Caki2 (cell line): ENCODE measurements at regions not wholly inside any gene's neighbourhood (a gene's known extent, or its start where the extent isn't known, plus 50 kb on each side); places are given as distances from the start of the nearest gene placed in this dataset.

Experiments
- DNase-seq: peaks from one replicate; pipeline ENCODE4 v3.0.0-alpha.2; 2015; ENCODE audit warnings: low read depth
- in situ Hi-C: cut with HindIII; loops from 2 replicates; pipeline ENCODE4 v1.10.0; 2016; ENCODE audit warnings: low sequenced_read_pairs, low pct_unique_long_range_greater_than_20kb, mixed read lengths

DNA sequence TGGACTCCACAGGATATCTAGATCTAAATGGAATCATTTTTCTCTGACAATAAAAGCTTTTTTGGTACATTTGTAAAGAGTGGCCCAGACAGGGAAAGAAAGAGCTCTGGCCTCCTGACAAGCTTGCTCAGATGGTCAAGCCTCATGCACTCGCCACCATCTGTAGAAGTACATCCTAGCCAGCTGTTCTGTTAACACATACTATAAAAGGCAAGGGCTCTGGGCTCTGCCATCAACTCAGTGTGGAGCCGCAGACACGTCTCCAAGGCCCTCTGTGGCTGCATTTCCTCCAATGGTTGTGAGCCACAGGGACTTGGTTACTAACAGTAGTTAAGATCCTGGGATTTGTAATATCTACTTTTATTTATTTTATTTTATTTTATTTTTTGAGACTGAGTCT lies 70.8 kb upstream of the KDM7A start:
- in situ Hi-C loops: no loop called here
- DNase-seq: no peak

DNA sequence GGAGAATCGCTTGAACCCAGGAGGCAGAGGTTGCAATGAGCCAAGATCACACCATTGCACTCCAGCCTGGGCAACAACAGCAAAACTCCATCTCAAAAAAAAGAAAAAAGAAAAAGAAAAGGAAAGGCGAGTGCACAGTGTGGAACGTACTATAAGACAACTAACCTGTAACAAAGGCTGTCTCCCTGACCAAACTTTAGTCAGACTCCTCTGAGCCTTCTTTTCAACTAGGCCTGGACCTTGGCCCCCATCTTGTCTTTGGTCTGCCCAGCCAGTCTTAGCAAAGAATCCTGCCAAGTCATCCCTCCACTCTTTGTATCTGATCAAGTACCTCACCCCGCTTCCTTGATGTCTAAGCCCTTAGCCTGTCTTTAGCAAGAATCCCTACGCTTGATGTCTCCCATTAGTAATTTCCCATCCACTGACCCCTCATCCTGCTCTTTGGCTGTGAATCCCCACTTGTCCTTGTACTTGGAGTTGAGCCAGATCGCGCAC lies 68.9 kb upstream of the KDM7A start:
- DNase-seq: no peak
- in situ Hi-C loops: no loop called here

DNA sequence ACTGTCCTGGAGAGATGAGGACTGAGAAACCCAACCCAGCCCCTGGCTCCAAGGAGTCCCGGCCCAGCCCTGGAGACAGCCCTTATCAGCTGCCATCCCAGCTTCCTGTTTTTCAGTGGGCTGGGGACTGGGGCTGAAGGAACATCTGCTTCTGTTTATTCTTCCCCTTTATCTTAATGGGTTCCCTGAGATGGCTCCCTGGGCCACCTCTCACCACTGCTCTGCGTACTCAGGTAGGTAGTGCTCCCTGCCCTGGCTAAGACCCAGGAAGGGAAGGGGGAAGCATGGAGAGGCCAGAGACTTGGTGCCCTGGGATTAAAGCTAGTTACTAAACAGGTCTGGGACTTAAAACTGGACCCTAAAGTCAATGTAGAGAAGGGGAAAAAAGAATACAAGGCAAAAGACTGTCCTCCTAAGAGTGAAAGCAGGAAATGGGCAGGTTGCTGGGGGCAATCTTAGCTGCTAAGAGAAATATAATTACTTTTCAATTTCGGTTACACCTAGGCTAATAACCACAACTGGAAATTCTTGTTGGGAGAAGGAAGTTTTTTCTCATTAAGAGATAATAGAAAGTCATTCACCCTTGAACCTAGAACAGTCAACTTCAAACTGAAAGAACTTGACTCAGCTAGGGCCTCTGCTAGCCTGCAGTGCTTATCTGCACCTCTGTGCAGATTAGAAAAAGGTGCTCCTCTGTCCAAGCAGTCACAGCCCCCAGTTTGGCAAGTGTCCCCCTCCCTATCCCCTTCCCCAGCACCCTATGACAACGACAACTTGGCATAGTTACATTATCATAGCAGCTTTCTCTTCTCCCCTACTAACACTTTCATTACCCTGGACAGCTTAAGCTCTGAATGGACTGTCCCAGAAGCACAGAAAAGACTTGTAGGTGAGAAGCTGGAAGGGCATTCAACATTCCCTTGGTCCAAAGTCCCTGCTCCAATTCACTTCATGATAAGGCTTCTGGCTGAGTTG lies 65.6 kb upstream of the KDM7A start:
- DNase-seq: no peak
- in situ Hi-C loops: no loop called here

DNA sequence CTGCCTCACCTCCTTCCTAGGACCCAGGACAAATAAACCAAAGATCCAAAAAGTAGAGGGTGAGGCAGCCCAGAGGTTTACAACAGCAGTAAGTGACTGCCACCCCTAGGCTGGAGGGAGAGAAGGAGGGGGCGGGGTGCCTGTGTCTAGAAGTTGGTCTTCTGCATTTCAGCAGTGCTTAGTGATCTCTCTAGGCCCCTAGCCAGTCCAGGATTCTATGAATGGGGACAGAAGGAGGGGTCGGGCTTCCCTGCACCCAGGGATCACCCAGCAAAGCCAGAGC lies 62.8 kb upstream of the KDM7A start:
- no peak for DNase-seq
- in situ Hi-C loops: no loop called here

DNA sequence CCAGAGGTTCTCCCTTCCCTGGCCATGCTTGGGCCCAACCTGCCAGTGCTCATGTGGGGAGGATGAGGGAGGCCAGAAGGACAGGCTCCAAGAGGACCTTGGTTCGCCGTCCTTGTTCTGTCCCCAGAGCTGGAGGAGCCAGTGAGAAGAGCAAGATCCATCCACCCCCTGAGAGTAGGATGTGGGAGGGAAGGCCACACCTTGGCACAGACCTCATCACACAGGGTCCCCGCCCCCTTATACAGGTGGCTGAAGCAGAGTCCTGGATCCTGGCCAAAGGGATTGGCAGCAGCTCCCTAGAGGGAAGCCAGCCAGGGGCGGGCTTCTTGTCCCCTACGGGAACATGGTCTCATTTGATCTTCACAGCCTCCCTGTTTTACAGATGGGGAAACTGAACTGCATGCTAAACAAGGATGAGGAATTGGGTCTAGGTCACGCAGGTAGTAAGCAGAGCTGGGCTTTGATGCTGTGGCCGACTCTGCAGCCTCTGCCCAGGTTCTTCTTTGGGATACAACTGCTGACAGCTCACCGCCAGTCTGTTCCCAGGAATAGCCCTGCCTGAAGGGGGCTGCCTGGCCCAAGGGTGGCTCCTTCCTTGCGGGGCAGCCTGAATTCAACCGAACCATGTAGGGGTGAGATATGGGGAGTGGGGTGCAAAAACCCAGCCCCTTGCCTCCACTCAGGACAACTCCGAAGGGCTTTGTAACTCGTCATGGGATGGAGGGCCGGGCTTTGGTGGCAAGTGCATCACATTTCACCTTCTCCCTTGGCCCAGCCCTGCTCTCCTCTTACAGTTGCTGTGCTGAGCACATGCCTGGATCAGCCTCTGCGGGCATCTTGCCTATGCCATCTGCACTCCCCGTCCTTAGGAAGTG lies 62.2 kb upstream of the KDM7A start:
- no peak for DNase-seq
- in situ Hi-C loops: no loop called here

DNA sequence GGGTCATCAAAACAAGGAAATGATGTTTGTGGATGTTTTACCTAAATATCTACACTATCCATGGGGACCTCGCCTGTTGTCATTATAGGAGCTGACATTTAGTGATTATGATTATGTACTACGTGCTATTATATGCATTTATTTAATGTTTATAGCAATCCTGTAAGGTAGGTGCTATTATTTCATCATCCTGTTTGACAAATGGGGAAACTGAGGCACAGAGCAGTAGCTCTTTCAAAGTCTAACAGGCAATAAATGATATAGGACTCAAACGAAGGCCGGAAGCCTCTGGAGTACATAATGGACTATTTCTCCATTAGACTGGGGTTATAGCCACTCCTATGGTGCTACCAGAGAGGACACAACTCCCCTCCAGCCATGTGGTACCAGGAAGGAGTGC lies 60.6 kb upstream of the KDM7A start:
- no peak for DNase-seq
- in situ Hi-C loops: no loop called here

DNA sequence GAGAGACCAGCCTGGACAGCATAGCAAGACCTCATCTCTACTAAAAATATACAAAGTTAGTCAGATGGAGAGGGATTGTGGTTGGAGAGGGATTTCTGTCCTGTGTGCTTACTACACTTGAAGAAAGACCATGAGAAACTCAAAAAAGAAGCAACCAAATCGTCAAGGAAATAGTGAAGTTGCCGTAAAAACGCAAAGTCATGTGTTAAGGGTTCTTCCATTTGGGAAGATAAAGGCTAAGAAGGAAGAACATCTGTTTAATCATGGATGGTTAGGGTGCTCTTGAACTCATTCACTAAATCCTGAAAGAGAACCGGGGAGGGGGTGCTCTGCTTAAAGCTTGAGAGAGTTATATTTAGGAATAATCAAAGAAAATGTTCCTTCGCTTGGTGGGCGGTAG lies 59.8 kb upstream of the KDM7A start:
- in situ Hi-C loops: no loop called here
- no peak for DNase-seq

DNA sequence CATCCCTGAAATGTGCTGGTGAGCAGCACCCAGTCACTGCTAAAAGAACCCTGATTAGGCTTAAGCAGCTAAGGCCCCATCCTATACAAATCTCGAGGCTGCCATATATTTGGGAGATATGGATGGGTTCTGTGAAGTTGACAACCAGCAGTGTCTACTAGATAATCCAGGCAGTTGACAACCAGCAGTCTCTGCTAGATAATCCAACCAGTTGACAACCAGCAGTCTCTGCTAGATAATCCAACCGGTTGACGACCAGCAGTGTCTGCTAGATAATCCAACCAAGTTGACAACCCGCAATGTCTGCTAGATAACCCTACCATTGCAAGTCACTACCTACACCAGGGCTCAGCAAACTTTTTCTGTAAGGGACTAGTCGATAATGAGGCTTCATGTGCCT lies 58.3 kb upstream of the KDM7A start:
- in situ Hi-C loops: no loop called here
- DNase-seq: no peak

DNA sequence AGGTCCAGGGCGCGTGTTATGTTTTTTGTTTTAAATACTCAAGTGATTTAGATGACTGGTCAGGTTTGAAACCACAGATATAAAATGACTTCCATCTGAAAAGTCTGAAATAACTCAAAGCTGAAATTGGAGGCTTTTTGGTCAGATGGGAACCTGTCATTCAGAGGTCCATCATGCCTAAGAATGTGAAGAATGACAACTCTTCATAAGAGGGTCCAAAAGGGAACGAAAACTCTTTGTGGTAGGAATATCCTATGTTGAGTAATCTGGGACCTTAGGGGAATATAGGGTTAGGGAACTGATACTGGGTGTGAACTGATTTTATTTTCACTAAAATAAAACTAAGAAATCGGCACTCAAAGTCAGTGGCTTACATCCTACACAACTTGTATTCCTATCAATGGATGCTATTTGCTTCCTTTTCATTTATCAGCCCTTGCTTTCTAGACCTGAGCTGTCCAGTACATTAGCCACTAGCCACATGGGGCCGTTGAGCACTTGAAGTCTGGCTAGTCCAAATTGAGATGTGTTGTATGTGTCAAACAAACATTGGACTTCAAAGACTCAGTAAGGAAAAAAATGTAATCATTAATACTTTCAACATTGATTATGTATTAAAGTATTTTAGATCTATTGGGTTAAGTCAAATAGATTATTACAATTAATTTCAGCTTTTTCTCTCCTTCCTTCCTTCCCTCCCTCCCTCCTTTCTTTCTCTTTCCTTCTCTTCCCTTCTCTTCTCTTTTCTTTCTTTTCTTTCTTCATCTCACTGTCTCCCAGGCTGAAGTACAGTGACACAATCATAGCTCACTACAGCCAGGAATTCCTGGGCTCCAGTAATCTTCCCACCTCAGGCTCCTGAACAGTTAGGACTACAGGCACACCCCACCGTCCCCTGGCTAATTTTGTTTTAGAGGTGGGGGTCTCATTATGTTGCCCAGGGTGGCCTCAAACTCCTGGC lies 56.5 kb upstream of the KDM7A start:
- DNase-seq: no peak
- in situ Hi-C loops: no loop called here

DNA sequence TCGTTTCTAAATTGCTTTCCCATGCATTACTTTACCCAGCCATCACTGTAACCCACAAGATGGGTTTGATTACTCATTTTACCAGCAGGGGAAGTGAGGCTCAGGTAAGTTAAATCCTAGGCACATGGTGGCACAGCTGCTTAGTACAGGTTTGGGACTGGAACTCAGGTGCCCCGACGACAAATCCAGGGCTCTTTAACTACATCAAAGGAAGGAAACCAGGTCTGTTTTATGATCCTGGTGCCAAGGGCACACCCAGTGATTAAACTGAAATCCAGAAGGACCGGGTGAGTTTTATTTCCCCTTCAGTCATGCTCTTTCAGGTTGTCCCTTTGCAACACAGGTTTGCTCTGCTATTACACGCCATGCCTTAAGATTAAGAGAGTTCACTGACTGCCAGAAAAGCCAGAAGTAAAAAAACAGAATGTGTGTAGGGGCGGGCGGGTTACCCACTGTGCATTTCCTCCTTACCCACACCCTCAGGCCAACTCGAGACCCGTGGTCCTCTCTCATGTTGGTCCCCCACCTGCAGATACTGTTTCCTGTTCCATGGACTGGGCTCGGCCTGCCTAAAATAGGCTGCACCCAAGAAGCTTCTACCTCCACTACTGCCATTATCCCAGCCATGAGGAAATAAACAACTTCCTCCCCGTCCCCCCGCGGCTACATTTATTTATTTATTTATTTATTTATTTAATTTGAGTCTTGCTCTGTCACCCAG lies 55.1 kb upstream of the KDM7A start:
- in situ Hi-C loops: no loop called here
- DNase-seq: no peak

DNA sequence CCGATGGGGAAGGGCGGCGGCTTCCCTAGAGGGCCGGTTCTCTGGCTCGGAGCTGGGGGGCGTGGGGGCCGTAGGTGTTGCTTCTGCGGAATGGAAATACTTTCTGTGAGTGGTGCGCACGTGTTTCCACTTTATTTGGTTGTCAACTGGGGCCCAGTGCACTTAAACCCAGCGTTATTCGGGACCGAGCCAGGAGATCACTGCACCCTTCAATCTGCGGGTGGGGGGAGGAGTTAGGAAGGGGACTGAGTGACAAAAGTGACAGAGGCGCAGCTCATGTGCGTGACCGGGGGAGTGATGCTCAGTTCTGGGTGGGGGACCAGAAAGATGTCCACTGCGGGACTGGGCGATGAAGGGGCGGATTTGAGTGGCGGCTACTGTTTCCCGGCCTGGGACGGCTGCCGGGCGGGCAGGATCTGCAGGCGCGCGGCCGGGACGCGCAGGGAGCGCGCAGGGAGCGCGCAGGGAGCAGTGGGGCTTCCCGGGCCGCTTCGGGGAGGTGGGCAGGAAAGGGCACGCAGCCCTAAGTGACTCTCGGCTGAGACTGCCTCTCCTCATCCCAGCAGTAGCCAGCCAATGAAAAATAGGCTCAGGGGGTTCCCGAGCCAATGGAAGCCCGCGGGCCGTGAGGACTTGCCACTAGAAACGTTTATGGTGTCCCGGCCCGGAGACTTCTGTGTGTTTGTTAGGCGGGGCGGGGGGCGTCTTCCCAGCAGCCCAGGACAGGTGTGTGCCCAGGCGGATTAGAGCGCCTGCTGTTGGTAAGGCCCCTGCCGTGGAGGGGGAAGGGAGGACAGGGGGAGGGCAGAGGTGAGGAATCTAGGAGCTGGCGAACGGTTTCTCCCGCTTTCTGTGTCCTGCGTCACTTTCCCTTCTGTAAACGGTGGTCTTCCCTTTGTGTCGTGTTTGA lies 54.3 kb upstream of the KDM7A start:
- DNase-seq: peak; percentile 68
- in situ Hi-C loops: no loop called here

DNA sequence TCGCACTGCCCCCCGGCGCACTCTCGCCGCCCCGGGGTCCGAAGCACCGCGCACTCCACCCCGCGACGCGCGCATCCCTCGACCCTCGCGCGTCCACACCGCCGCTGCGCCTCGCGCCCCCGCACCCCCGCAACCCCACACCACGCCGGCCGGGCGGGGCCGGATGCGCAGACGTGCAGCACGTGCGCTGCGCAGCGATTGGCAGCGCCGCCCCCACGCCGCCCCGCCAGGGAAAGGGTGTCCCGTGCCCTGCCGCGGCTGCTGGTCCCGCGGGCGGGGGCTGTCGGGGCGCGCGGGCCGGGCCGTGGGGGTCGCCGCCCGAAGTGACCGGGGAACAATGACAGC lies 53.7 kb upstream of the KDM7A start:
- in situ Hi-C loops: no loop called here
- DNase-seq: peak; percentile 12

DNA sequence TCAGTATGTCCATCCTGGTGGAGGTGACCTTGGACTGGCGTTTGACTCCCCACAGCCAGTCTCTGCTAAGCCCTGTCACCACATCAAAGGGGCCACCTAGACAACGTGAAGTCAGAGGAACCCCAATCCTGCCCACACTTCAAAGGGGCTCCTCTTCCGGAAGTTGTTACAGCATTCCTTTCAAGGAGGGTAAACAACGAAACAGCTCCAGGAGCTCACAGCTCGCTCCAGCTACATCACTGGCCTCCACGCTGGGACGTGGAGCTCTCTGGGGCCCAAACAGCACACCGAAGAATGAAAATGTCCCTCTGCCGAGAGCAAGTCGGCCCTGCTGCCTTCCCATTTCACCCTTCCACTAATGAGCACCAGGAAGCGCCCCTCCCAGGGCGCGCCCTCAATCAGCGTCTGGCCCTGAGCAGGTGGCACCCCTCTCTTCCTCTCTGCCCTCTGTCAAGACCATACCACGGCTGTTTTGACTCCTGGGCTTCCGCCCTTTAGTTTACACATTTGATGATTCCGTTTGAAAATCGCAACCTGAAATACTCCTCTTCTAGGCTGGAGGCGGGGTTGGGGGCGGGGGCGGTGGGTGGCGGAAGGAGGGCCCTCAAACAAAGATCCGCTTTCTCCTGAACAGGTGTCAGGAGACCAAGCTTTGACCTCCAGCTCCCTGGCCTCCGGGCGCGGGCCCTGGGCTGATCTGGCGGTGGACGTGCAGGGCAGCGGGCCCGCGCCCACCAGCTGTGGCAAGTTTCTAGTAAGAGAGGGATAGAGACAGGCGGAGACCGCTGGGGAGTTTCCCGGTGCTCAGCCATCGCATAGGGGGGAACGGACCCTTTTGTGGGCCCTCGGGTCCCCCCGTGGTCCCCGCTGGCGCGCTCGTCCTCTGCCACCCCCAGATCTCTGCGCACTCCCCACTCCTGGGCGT lies 53.1 kb upstream of the KDM7A start:
- in situ Hi-C loops: no loop called here
- no peak for DNase-seq

DNA sequence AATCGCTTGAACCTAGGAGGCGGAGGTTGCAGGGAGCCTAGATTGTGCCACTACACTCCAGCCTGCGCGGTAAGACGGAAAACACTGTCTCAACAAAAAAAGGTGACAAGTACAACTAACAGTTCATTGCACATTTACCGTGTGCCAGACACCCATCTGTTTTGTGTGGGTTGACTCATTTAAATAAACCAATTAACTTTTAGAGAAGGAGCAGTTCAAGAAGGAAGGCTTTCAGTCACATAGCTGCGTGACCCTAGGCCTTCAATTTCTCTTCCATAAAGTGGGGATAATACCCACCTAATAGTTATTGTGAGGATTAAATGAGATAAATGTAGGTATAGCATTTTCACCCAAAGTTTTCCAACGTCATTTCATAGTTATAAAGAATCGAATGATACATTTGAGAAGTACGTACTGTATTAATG lies 52.3 kb upstream of the KDM7A start:
- in situ Hi-C loops: no loop called here
- no peak for DNase-seq
